Neural cell (in vitro differentiated cells): ENCODE measurements at regions not wholly inside any gene's neighbourhood (a gene's known extent, or its start where the extent isn't known, plus 50 kb on each side); places are given as distances from the start of the nearest gene placed in this dataset.

Experiments used
- H2AFZ ChIP-seq: fragments of 200-600, 300-800 bp; sonication (generic), shearing (Covaris generic); 2 replicates; pipeline ENCODE4 v1.6.0; 2014; ENCODE audit warnings: low read depth, mild to moderate bottlenecking, antibody characterized with exemption, low read length, moderate library complexity
- H3F3A ChIP-seq: fragments of 200-600 bp; shearing (Covaris generic); 2 replicates; pipeline ENCODE4 v1.6.1; 2016; ENCODE audit warnings: mild to moderate bottlenecking, moderate library complexity, mixed read lengths, antibody characterized with exemption, low read length; ENCODE audit not compliant: insufficient read depth, poor library complexity, severe bottlenecking
- H3K27ac ChIP-seq: fragments of 200-600, 300-800 bp; sonication (generic), shearing (Covaris generic); 2 replicates; pipeline ENCODE4 v1.5.1; 2014; ENCODE audit warnings: mild to moderate bottlenecking, low read length, moderate library complexity
- H3K27me3 ChIP-seq: fragments of 300-800, 200-600 bp; sonication (generic), shearing (Covaris generic); 2 replicates; pipeline ENCODE4 v1.6.0; 2014; ENCODE audit warnings: mild to moderate bottlenecking, low read depth, low read length, moderate library complexity; ENCODE audit not compliant: insufficient read depth
- H3K36me3 ChIP-seq: fragments of 300-800, 200-600 bp; sonication (generic), shearing (Covaris generic); 2 replicates; pipeline ENCODE4 v1.5.1; 2014; ENCODE audit warnings: mild to moderate bottlenecking, antibody characterized with exemption, low read length, moderate library complexity; ENCODE audit not compliant: insufficient read depth
- H3K4me2 ChIP-seq: fragments of 300-800, 200-600 bp; sonication (generic), shearing (Covaris generic); 2 replicates; pipeline ENCODE4 v1.6.0; 2014; ENCODE audit warnings: mild to moderate bottlenecking, low read length
- H3K4me3 ChIP-seq: fragments of 300-800, 200-600 bp; sonication (generic), shearing (Covaris generic); 2 replicates; pipeline ENCODE4 v1.5.1; 2014; ENCODE audit warnings: mild to moderate bottlenecking, low read length, moderate library complexity
- H3K79me2 ChIP-seq: fragments of 200-600 bp; shearing (Covaris generic); replicated peaks from 2 replicates; pipeline ENCODE4 v1.6.0; 2014; ENCODE audit warnings: mild to moderate bottlenecking, low read length, moderate library complexity; ENCODE audit not compliant: insufficient read depth
- H3K9ac ChIP-seq: fragments of 300-800, 200-600 bp; sonication (generic), shearing (Covaris generic); 2 replicates; pipeline ENCODE4 v1.6.1; 2016; ENCODE audit warnings: mild to moderate bottlenecking, low read length, mixed read lengths
- H3K9me2 ChIP-seq: fragments of 200-600 bp; shearing (Covaris generic); 2 replicates; pipeline ENCODE4 v1.6.1; 2016; ENCODE audit warnings: mild to moderate bottlenecking, low read length, mixed read lengths; ENCODE audit not compliant: insufficient read depth
- H3K9me3 ChIP-seq: fragments of 200-600, 300-800 bp; sonication (generic), shearing (Covaris generic); 2 replicates; pipeline ENCODE4 v1.6.1; 2016; ENCODE audit warnings: mild to moderate bottlenecking, mixed run types, low read length, moderate library complexity, mixed read lengths
- H4K20me1 ChIP-seq: fragments of 200-600 bp; shearing (Covaris generic); 2 replicates; pipeline ENCODE4 v1.6.1; 2016; ENCODE audit warnings: mild to moderate bottlenecking, mixed run types; ENCODE audit not compliant: insufficient read depth
- EP300 ChIP-seq: fragments of 450-650 bp; conservative IDR thresholded peaks from 2 replicates; pipeline ENCODE4 v1.6.1; 2014; ENCODE audit warnings: antibody characterized with exemption, mild to moderate bottlenecking, moderate library complexity; ENCODE audit not compliant: poor library complexity, severe bottlenecking
- EZH2 ChIP-seq: fragments of 200-600, 300-800 bp; shearing (Covaris generic), sonication (generic); IDR thresholded peaks from 2 replicates; pipeline ENCODE4 v1.6.1; 2014; ENCODE audit warnings: antibody characterized with exemption, low read length, borderline replicate concordance, mild to moderate bottlenecking; ENCODE audit not compliant: insufficient read depth, poor library complexity, severe bottlenecking
- MXI1 ChIP-seq: fragments of 450-650 bp; conservative IDR thresholded peaks from 2 replicates; pipeline ENCODE4 v1.6.1; 2014; ENCODE audit warnings: antibody characterized with exemption, mild to moderate bottlenecking; ENCODE audit not compliant: poor library complexity, severe bottlenecking
- POLR2AphosphoS5 ChIP-seq: IDR thresholded peaks from 2 replicates; pipeline ENCODE4 v1.6.1; 2012
- RAD21 ChIP-seq: fragments of 450-650 bp; conservative IDR thresholded peaks from 2 replicates; pipeline ENCODE4 v1.6.1; 2014; ENCODE audit warnings: antibody characterized with exemption, mild to moderate bottlenecking, moderate library complexity
- REST ChIP-seq: IDR thresholded peaks from 2 replicates; pipeline ENCODE4 v1.6.1; 2012; ENCODE audit warnings: borderline replicate concordance
- SMC3 ChIP-seq: fragments of 450-650 bp; conservative IDR thresholded peaks from 2 replicates; pipeline ENCODE4 v1.6.1; 2014; ENCODE audit warnings: antibody characterized with exemption, mild to moderate bottlenecking, moderate library complexity; ENCODE audit not compliant: poor library complexity
- TAF1 ChIP-seq: IDR thresholded peaks from 2 replicates; pipeline ENCODE4 v1.6.1; 2012; ENCODE audit warnings: low read depth
- TF ChIP-seq, protein P1 (sequence below): fragments of 450-650 bp; IDR thresholded peaks from 2 replicates; pipeline ENCODE4 v1.5.1; 2014; ENCODE audit warnings: antibody characterized with exemption, mild to moderate bottlenecking, moderate library complexity; ENCODE audit not compliant: poor library complexity, severe bottlenecking

GRCh38 chr9:19511694-19512093 is 102.9 kb downstream of the ACER2 start:
- H3K9ac ChIP-seq: no peak overlapping the region
- no peak overlapping the region for H3K4me3 ChIP-seq
- no peaks in the 10 kb centered on the region for H4K20me1 ChIP-seq
- no peaks in the 10 kb centered on the region for H3K79me2 ChIP-seq
- no peaks in the 10 kb centered on the region for H3F3A ChIP-seq
- no peaks in the 10 kb centered on the region for H3K9me2 ChIP-seq
- TF ChIP-seq TAF1: no peak
- no peak for TF ChIP-seq SMC3
- no peak for TF ChIP-seq RAD21
- TF ChIP-seq REST: no peak
- no peak for TF ChIP-seq EZH2
- no peak for TF ChIP-seq EP300
- TF ChIP-seq, protein P1, sequence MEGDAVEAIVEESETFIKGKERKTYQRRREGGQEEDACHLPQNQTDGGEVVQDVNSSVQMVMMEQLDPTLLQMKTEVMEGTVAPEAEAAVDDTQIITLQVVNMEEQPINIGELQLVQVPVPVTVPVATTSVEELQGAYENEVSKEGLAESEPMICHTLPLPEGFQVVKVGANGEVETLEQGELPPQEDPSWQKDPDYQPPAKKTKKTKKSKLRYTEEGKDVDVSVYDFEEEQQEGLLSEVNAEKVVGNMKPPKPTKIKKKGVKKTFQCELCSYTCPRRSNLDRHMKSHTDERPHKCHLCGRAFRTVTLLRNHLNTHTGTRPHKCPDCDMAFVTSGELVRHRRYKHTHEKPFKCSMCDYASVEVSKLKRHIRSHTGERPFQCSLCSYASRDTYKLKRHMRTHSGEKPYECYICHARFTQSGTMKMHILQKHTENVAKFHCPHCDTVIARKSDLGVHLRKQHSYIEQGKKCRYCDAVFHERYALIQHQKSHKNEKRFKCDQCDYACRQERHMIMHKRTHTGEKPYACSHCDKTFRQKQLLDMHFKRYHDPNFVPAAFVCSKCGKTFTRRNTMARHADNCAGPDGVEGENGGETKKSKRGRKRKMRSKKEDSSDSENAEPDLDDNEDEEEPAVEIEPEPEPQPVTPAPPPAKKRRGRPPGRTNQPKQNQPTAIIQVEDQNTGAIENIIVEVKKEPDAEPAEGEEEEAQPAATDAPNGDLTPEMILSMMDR: no peak
- TF ChIP-seq MXI1: no peak
- TF ChIP-seq POLR2AphosphoS5: no peak
- H3K4me2 ChIP-seq: no peak overlapping the region
- no peaks in the 10 kb centered on the region for H3K36me3 ChIP-seq
- H3K27ac ChIP-seq: no peak overlapping the region
- H3K9me3 ChIP-seq: no peaks in the 10 kb centered on the region
- no peaks in the 10 kb centered on the region for H3K27me3 ChIP-seq
- no peak overlapping the region for H2AFZ ChIP-seq

GRCh38 chr9:19510907-19511306 is 102.1 kb downstream of the ACER2 start:
- Histone ChIP-seq H3K27me3 (no peaks in the 10 kb centered on the region), H3K9ac (no peak overlapping the region), H3K9me3 (no peaks in the 10 kb centered on the region), H3K4me3 (no peak overlapping the region), H3F3A (no peaks in the 10 kb centered on the region), H4K20me1 (no peaks in the 10 kb centered on the region), H3K79me2 (no peaks in the 10 kb centered on the region), H3K27ac (no peak overlapping the region), H3K4me2 (no peak overlapping the region), H3K36me3 (no peaks in the 10 kb centered on the region), H2AFZ (no peak overlapping the region), H3K9me2 (no peaks in the 10 kb centered on the region)
- TF ChIP-seq SMC3 (no peak), RAD21 (no peak)
- TF ChIP-seq, protein P1: no peak
